ENCODE measurements at regions not wholly inside any gene's neighbourhood (a gene's known extent, or its start where the extent isn't known, plus 50 kb on each side); places are given as distances from the start of the nearest gene placed in this dataset.
A peak's percentile ranks its signal among the peaks of the same experiment; 100 is the strongest.
"Not testable (repeated sequence)": the region's sequence is repeated elsewhere in the genome, so short reads cannot be mapped to it uniquely, and the experiment has no call there.

- Histone ChIP-seq H3K36me3 (ENCODE audit: control insufficient read depth, insufficient read depth, low read length) (no peaks in the 10 kb centered on the region), H3K4me3 (ENCODE audit: low read depth, low read length) (no peak overlapping the region), H3K27me3 (ENCODE audit: control insufficient read depth, insufficient read depth, low read length) (no peaks in the 10 kb centered on the region)
- TF ChIP-seq CTCF (IDR thresholded peaks at IDR 0.05; ENCODE audit: insufficient read depth, low read length, poor library complexity, severe bottlenecking): no peak
- DNase-seq (ENCODE audit: low read depth): no peak
Measured at GRCh38 chr20:1735417-1736089, 78.0 kb upstream of the SIRPG start.

GRCh38 chr20:1734269-1734858 lies 76.8 kb upstream of the SIRPG start:
- Histone ChIP-seq H3K36me3 (ENCODE audit: control insufficient read depth, insufficient read depth, low read length) (no peaks in the 10 kb centered on the region), H3K4me3 (ENCODE audit: low read depth, low read length) (no peak overlapping the region), H3K27me3 (ENCODE audit: control insufficient read depth, insufficient read depth, low read length) (no peaks in the 10 kb centered on the region)
- no peak for DNase-seq (ENCODE audit: low read depth)
- peak; percentile 8 for TF ChIP-seq CTCF (IDR thresholded peaks at IDR 0.05; ENCODE audit: insufficient read depth, low read length, poor library complexity, severe bottlenecking)

GRCh38 chr20:1731828-1732375 lies 74.3 kb upstream of the SIRPG start:
- H3K27me3 ChIP-seq (ENCODE audit: control insufficient read depth, insufficient read depth, low read length); H3K36me3 ChIP-seq (ENCODE audit: control insufficient read depth, insufficient read depth, low read length); H3K4me3 ChIP-seq (ENCODE audit: low read depth, low read length); DNase-seq (ENCODE audit: low read depth): not testable (repeated sequence)

GRCh38 chr20:1730981-1731711 lies 73.6 kb upstream of the SIRPG start:
- not testable (repeated sequence) for H3K27me3 ChIP-seq (ENCODE audit: control insufficient read depth, insufficient read depth, low read length)

DNA sequence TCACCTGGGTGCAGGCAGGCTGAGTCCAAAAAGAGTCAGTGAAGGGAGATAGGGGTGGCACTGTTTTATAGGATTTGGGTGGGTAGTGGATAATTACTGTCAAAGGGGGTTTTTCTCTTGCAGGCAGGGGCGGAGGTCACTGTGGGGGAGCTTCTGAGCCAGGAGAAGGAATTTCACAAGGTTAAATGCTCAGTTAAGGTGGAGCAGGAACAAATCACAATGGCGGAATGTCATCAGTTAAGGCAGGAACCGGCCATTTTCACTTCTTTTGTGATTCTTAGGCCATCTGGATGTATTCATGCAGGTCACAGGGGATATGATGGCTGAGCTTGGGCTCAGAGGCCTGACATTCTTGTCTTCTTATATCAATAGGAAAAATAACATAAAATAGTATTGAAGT lies 69.7 kb upstream of the SIRPG start:
- not testable (repeated sequence) for H3K36me3 ChIP-seq (ENCODE audit: control insufficient read depth, insufficient read depth, low read length); H3K4me3 ChIP-seq (ENCODE audit: low read depth, low read length); DNase-seq (ENCODE audit: low read depth); H3K27me3 ChIP-seq (ENCODE audit: control insufficient read depth, insufficient read depth, low read length)

More at GRCh38 chr20:1730981-1731711, 73.6 kb upstream of the SIRPG start:
- not testable (repeated sequence) for H3K36me3 ChIP-seq (ENCODE audit: control insufficient read depth, insufficient read depth, low read length); H3K4me3 ChIP-seq (ENCODE audit: low read depth, low read length); DNase-seq (ENCODE audit: low read depth)

DNA sequence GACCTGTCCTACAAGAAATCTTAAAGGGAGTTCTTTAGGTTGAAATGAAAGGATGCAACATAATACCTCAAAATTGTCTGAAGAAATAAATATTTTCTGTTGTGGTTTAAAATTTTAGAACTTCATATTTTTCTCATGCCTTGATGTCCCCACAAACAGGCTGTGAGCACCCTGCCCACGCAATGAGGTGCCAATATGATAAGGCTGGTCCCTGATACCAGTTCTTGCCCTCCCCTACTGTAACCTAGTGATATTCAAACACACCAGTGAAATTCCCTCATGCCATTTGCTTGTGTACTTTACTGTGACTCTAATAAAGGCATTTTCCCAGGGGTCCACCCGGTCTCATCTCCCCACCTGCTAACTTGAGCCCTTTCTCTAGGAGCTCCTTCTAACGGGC lies 67.3 kb upstream of the SIRPG start:
- H3K27me3 ChIP-seq (ENCODE audit: control insufficient read depth, insufficient read depth, low read length): no peaks in the 10 kb centered on the region
- DNase-seq (ENCODE audit: low read depth): no peak

More for the DNA sequence above, 67.3 kb upstream of the SIRPG start:
- Histone ChIP-seq H3K36me3 (ENCODE audit: control insufficient read depth, insufficient read depth, low read length) (no peaks in the 10 kb centered on the region), H3K4me3 (ENCODE audit: low read depth, low read length) (no peak overlapping the region)
- no peak for TF ChIP-seq CTCF (IDR thresholded peaks at IDR 0.05; ENCODE audit: insufficient read depth, low read length, poor library complexity, severe bottlenecking)

Data from kidney epithelial cell (primary cell).